ENCODE measurements at regions not wholly inside any gene's neighbourhood (a gene's known extent, or its start where the extent isn't known, plus 50 kb on each side); places are given as distances from the start of the nearest gene placed in this dataset.

GRCh38 chr5:125390326-125390725 lies 643.9 kb upstream of the ZNF608 start:
- TF ChIP-seq YY1 (IDR thresholded peaks at IDR 0.05; ENCODE audit: insufficient read depth, insufficient read length) (no peak), SUZ12 (IDR thresholded peaks at IDR 0.05; ENCODE audit: extremely low read depth, insufficient read depth, insufficient read length) (no peak), ZNF274 (IDR thresholded peaks at IDR 0.05; ENCODE audit: low read depth, low read length) (no peak)
- H3K9ac ChIP-seq (ENCODE audit: insufficient read length, low read depth) = no peak overlapping the region
- H3K9me3 ChIP-seq (ENCODE audit: insufficient read depth, low read length) = no peaks in the 10 kb centered on the region
- no peak overlapping the region for H3K4me3 ChIP-seq (ENCODE audit: insufficient read length, low read depth)
- no peaks in the 10 kb centered on the region for H3K27me3 ChIP-seq (ENCODE audit: insufficient read depth, insufficient read length)
- H3K4me1 ChIP-seq (ENCODE audit: insufficient read depth, insufficient read length) = no peaks in the 10 kb centered on the region
- H3K36me3 ChIP-seq (ENCODE audit: insufficient read depth, insufficient read length, low read length) = no peaks in the 10 kb centered on the region
- DNase-seq (ENCODE audit: low read depth, low spot score) = no peak

- no peak overlapping the region for H3K4me3 ChIP-seq (ENCODE audit: insufficient read length, low read depth)
- no peaks in the 10 kb centered on the region for H3K4me1 ChIP-seq (ENCODE audit: insufficient read depth, insufficient read length)
- no peaks in the 10 kb centered on the region for H3K36me3 ChIP-seq (ENCODE audit: insufficient read depth, insufficient read length, low read length)
- no peak for DNase-seq (ENCODE audit: low read depth, low spot score)
- H3K27me3 ChIP-seq (ENCODE audit: insufficient read depth, insufficient read length) = no peaks in the 10 kb centered on the region
- H3K9ac ChIP-seq (ENCODE audit: insufficient read length, low read depth) = no peak overlapping the region
- TF ChIP-seq SUZ12 (IDR thresholded peaks at IDR 0.05; ENCODE audit: extremely low read depth, insufficient read depth, insufficient read length) (no peak), YY1 (IDR thresholded peaks at IDR 0.05; ENCODE audit: insufficient read depth, insufficient read length) (no peak), ZNF274 (IDR thresholded peaks at IDR 0.05; ENCODE audit: low read depth, low read length) (no peak)
- no peaks in the 10 kb centered on the region for H3K9me3 ChIP-seq (ENCODE audit: insufficient read depth, low read length)
These were observed 646.9 kb upstream of the ZNF608 start for GRCh38 chr5:125393221-125393815.

- Histone ChIP-seq H3K36me3 (ENCODE audit: insufficient read depth, insufficient read length, low read length) (no peaks in the 10 kb centered on the region), H3K27me3 (ENCODE audit: insufficient read depth, insufficient read length) (no peaks in the 10 kb centered on the region), H3K9ac (ENCODE audit: insufficient read length, low read depth) (no peak overlapping the region), H3K4me1 (ENCODE audit: insufficient read depth, insufficient read length) (no peaks in the 10 kb centered on the region), H3K9me3 (ENCODE audit: insufficient read depth, low read length) (no peaks in the 10 kb centered on the region), H3K4me3 (ENCODE audit: insufficient read length, low read depth) (no peak overlapping the region)
- DNase-seq (ENCODE audit: low read depth, low spot score) = no peak
- TF ChIP-seq SUZ12 (IDR thresholded peaks at IDR 0.05; ENCODE audit: extremely low read depth, insufficient read depth, insufficient read length) (no peak), ZNF274 (IDR thresholded peaks at IDR 0.05; ENCODE audit: low read depth, low read length) (no peak), YY1 (IDR thresholded peaks at IDR 0.05; ENCODE audit: insufficient read depth, insufficient read length) (no peak)
These were observed 648.3 kb upstream of the ZNF608 start for GRCh38 chr5:125394661-125395280.

- Histone ChIP-seq H3K9me3 (ENCODE audit: insufficient read depth, low read length) (no peaks in the 10 kb centered on the region), H3K9ac (ENCODE audit: insufficient read length, low read depth) (no peak overlapping the region), H3K36me3 (ENCODE audit: insufficient read depth, insufficient read length, low read length) (no peaks in the 10 kb centered on the region), H3K4me1 (ENCODE audit: insufficient read depth, insufficient read length) (no peaks in the 10 kb centered on the region), H3K4me3 (ENCODE audit: insufficient read length, low read depth) (no peak overlapping the region), H3K27me3 (ENCODE audit: insufficient read depth, insufficient read length) (no peaks in the 10 kb centered on the region)
- TF ChIP-seq SUZ12 (IDR thresholded peaks at IDR 0.05; ENCODE audit: extremely low read depth, insufficient read depth, insufficient read length) = no peak
- TF ChIP-seq ZNF274 (IDR thresholded peaks at IDR 0.05; ENCODE audit: low read depth, low read length) = no peak
- no peak for TF ChIP-seq YY1 (IDR thresholded peaks at IDR 0.05; ENCODE audit: insufficient read depth, insufficient read length)
- DNase-seq (ENCODE audit: low read depth, low spot score) = no peak
These were observed 650.0 kb upstream of the ZNF608 start for GRCh38 chr5:125396462-125396861.

DNA sequence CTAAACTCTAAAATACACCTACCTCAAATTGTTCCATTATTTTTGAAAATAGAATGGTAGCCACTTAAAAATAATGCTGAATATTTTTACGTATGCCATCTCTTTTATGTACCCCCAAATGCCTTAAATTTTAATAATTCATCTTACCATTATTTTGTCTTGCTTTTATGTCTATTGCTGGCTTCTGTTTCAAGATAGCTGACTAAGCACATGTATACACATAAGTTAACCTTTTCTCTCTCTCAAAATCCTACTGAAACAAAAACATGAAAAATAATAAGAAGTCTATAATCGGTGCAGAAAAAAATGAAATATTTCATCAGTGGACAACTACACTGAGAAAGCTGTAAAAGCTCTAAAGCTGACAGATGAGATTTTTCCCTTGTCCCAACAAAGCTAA lies 652.0 kb upstream of the ZNF608 start:
- no peak for DNase-seq (ENCODE audit: low read depth, low spot score)
- TF ChIP-seq YY1 (IDR thresholded peaks at IDR 0.05; ENCODE audit: insufficient read depth, insufficient read length) (no peak), ZNF274 (IDR thresholded peaks at IDR 0.05; ENCODE audit: low read depth, low read length) (no peak), SUZ12 (IDR thresholded peaks at IDR 0.05; ENCODE audit: extremely low read depth, insufficient read depth, insufficient read length) (no peak)
- H3K9me3 ChIP-seq (ENCODE audit: insufficient read depth, low read length) = no peaks in the 10 kb centered on the region
- H3K4me3 ChIP-seq (ENCODE audit: insufficient read length, low read depth) = no peak overlapping the region
- H3K27me3 ChIP-seq (ENCODE audit: insufficient read depth, insufficient read length) = no peaks in the 10 kb centered on the region
- no peaks in the 10 kb centered on the region for H3K36me3 ChIP-seq (ENCODE audit: insufficient read depth, insufficient read length, low read length)
- H3K9ac ChIP-seq (ENCODE audit: insufficient read length, low read depth) = no peak overlapping the region
- no peaks in the 10 kb centered on the region for H3K4me1 ChIP-seq (ENCODE audit: insufficient read depth, insufficient read length)

GRCh38 chr5:125399885-125400284 lies 653.4 kb upstream of the ZNF608 start:
- no peak for TF ChIP-seq ZNF274 (IDR thresholded peaks at IDR 0.05; ENCODE audit: low read depth, low read length)
- no peak for TF ChIP-seq SUZ12 (IDR thresholded peaks at IDR 0.05; ENCODE audit: extremely low read depth, insufficient read depth, insufficient read length)
- TF ChIP-seq YY1 (IDR thresholded peaks at IDR 0.05; ENCODE audit: insufficient read depth, insufficient read length) = no peak
- no peak for DNase-seq (ENCODE audit: low read depth, low spot score)
- Histone ChIP-seq H3K4me3 (ENCODE audit: insufficient read length, low read depth) (no peak overlapping the region), H3K4me1 (ENCODE audit: insufficient read depth, insufficient read length) (no peaks in the 10 kb centered on the region), H3K9ac (ENCODE audit: insufficient read length, low read depth) (no peak overlapping the region), H3K36me3 (ENCODE audit: insufficient read depth, insufficient read length, low read length) (no peaks in the 10 kb centered on the region), H3K9me3 (ENCODE audit: insufficient read depth, low read length) (peaks cover 5% of the 10 kb centered on the region; the same call in 1 of the 2 replicates), H3K27me3 (ENCODE audit: insufficient read depth, insufficient read length) (no peaks in the 10 kb centered on the region)

DNA sequence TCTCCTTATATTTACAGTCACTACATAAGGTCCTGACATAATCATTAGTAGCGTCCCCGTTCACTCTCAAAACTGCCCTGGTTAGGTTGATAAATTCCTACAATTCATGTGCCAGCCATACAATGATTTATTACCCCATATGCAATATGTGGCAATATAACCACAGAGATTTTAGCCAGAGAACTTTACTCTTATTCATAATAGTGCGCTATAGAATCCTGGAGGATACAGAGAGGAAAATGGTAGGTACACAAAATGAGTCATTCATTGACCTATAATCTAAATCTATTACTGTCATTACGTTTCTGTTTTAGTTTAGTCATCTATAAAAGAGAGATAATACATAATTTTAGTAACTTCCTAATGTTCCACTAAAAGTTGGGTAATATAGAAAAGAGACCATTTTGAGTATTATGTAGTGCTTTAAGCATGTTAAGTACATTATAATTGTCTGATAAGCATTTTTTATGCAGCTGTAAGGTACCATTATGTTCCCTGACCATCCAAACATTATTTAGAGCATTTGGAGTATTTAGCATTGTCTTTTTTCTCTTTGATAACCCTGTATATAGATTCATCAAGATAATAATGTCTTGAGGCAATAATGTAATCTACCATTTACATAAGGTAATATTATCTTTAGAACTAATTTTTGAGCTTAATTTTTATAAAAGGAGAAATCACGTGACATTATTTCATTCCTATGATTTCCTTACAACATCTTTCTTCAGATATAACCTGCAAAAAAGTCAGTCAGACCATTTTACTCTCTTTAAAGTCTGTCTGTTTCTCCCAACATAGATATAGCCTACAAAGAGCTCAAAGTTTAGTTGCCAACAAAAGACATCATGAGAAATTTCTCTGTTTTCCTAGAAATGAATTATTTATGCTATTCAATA lies 655.5 kb upstream of the ZNF608 start:
- DNase-seq (ENCODE audit: low read depth, low spot score) = no peak
- Histone ChIP-seq H3K4me3 (ENCODE audit: insufficient read length, low read depth) (no peak overlapping the region), H3K9me3 (ENCODE audit: insufficient read depth, low read length) (peaks cover 22% of the 10 kb centered on the region), H3K4me1 (ENCODE audit: insufficient read depth, insufficient read length) (no peaks in the 10 kb centered on the region), H3K27me3 (ENCODE audit: insufficient read depth, insufficient read length) (no peaks in the 10 kb centered on the region), H3K9ac (ENCODE audit: insufficient read length, low read depth) (no peak overlapping the region), H3K36me3 (ENCODE audit: insufficient read depth, insufficient read length, low read length) (no peaks in the 10 kb centered on the region)
- TF ChIP-seq ZNF274 (IDR thresholded peaks at IDR 0.05; ENCODE audit: low read depth, low read length) (no peak), YY1 (IDR thresholded peaks at IDR 0.05; ENCODE audit: insufficient read depth, insufficient read length) (no peak), SUZ12 (IDR thresholded peaks at IDR 0.05; ENCODE audit: extremely low read depth, insufficient read depth, insufficient read length) (no peak)
